ENCODE measurements at regions not wholly inside any gene's neighbourhood (a gene's known extent, or its start where the extent isn't known, plus 50 kb on each side); places are given as distances from the start of the nearest gene placed in this dataset.

GRCh38 chr1:229952670-229953520 lies 114.1 kb upstream of the GALNT2 start:
- H3K27me3 ChIP-seq = no peaks in the 10 kb centered on the region
- DNase-seq (ENCODE audit: low spot score) = no peak

GRCh38 chr1:229953736-229954326 lies 113.2 kb upstream of the GALNT2 start:
- TF ChIP-seq CTCF (IDR thresholded peaks at IDR 0.05) = no peak
- no peaks in the 10 kb centered on the region for H3K27me3 ChIP-seq
- DNase-seq (ENCODE audit: low spot score) = no peak
- no peaks in the 10 kb centered on the region for H3K9me3 ChIP-seq
- no peak overlapping the region for H3K4me3 ChIP-seq
- no peaks in the 10 kb centered on the region for H3K36me3 ChIP-seq
- H3K27ac ChIP-seq = no peak overlapping the region
- H3K4me1 ChIP-seq = no peaks in the 10 kb centered on the region

More at GRCh38 chr1:229952670-229953520, 114.1 kb upstream of the GALNT2 start:
- H3K36me3 ChIP-seq = no peaks in the 10 kb centered on the region
- H3K9me3 ChIP-seq = no peaks in the 10 kb centered on the region
- no peaks in the 10 kb centered on the region for H3K4me1 ChIP-seq
- no peak overlapping the region for H3K4me3 ChIP-seq
- no peak for TF ChIP-seq CTCF (IDR thresholded peaks at IDR 0.05)
- H3K27ac ChIP-seq = no peak overlapping the region

- DNase-seq (ENCODE audit: low spot score) = no peak
Observed at GRCh38 chr1:229964281-229964680, 102.8 kb upstream of the GALNT2 start.

GRCh38 chr1:229970714-229971113 lies 96.3 kb upstream of the GALNT2 start:
- no peaks in the 10 kb centered on the region for H3K36me3 ChIP-seq
- no peak overlapping the region for H3K27ac ChIP-seq
- H3K27me3 ChIP-seq = no peaks in the 10 kb centered on the region
- no peak for DNase-seq (ENCODE audit: low spot score)
- H3K4me3 ChIP-seq = no peak overlapping the region
- peaks cover 0 to 6% of the 10 kb centered on the region in 2 donors for H3K9me3 ChIP-seq
- no peaks in the 10 kb centered on the region for H3K4me1 ChIP-seq
- no peak for TF ChIP-seq CTCF (IDR thresholded peaks at IDR 0.05)

More at GRCh38 chr1:229964281-229964680, 102.8 kb upstream of the GALNT2 start:
- TF ChIP-seq CTCF (IDR thresholded peaks at IDR 0.05) = no peak
- H3K27ac ChIP-seq = no peak overlapping the region
- no peak overlapping the region for H3K4me3 ChIP-seq
- no peaks in the 10 kb centered on the region for H3K36me3 ChIP-seq
- H3K27me3 ChIP-seq = no peaks in the 10 kb centered on the region
- H3K9me3 ChIP-seq = no peaks in the 10 kb centered on the region
- no peaks in the 10 kb centered on the region for H3K4me1 ChIP-seq

GRCh38 chr1:229971141-229971540 lies 95.9 kb upstream of the GALNT2 start:
- H3K27me3 ChIP-seq = no peaks in the 10 kb centered on the region
- H3K4me1 ChIP-seq = no peaks in the 10 kb centered on the region
- TF ChIP-seq CTCF (IDR thresholded peaks at IDR 0.05) = no peak
- no peak overlapping the region for H3K4me3 ChIP-seq
- no peak for DNase-seq (ENCODE audit: low spot score)
- H3K9me3 ChIP-seq = peaks cover 0 to 10% of the 10 kb centered on the region in 2 donors
- no peak overlapping the region for H3K27ac ChIP-seq
- no peaks in the 10 kb centered on the region for H3K36me3 ChIP-seq

All from right atrium auricular region (tissue), 2 donors.